HepG2 (cell line): ENCODE measurements at regions not wholly inside any gene's neighbourhood (a gene's known extent, or its start where the extent isn't known, plus 50 kb on each side); places are given as distances from the start of the nearest gene placed in this dataset.
A peak's percentile ranks its signal among the peaks of the same experiment; 100 is the strongest.

ENCODE experiments used
- ATAC-seq: fragments of 200-7000 bp; cut with Tn5 transposase; 3 replicates; pipeline ENCODE4 v1.9.1; 2020; ENCODE audit warnings: mild to moderate bottlenecking, moderate library complexity
- BruUV-seq: library from RNA; stranded (reverse); fragments of 400-500 nt; replicated peaks from 2 replicates; lab custom pipeline; 2021; lab: Mats Ljungman, UMichigan
- CTCF ChIA-PET: fragments of 300-600 bp; formaldehyde crosslinking; extraction: SDS; loops from one replicate; lab custom pipeline; 2021; ENCODE audit warnings: low total read pairs, inconsistent platforms, low intra/inter-chr PET ratio; lab: Yijun Ruan, JAX
- POLR2A ChIA-PET: fragments of 350-600 bp; sonication (Branson Sonifier 250); formaldehyde crosslinking; loops from one replicate; lab custom pipeline; 2020; ENCODE audit warnings: antibody characterized with exemption, inconsistent platforms; lab: Yijun Ruan, JAX
- DNase-seq: peaks from one replicate; pipeline ENCODE4 v3.0.0-alpha.2; 2015; ENCODE audit warnings: low spot score
- FAIRE-seq: peaks from 3 replicates; lab custom pipeline; 2011; peaks lifted over from hg19 to GRCh38; lab: Jason Lieb, UNC
- H2AFZ ChIP-seq: one replicate; pipeline ENCODE4 v1.6.1; 2011; ENCODE audit warnings: low read length, inconsistent platforms
- H3K27ac ChIP-seq: fragments of 300-600 bp; 3 replicates; pipeline ENCODE4 v1.8.0; 2011; ENCODE audit warnings: mixed run types, mild to moderate bottlenecking, mixed read lengths, low read length, inconsistent platforms; ENCODE audit not compliant: insufficient read depth; ENCODE audit errors: extremely low read length
- H3K27me3 ChIP-seq, 2 experiments: fragments of 200-600 bp in 1 of 2; 2 replicates in 1 of 2; 3 replicates in 1 of 2; pipeline versions ENCODE4 v1.6.0 to v1.8.0; 2011; ENCODE audit warnings: low read length in 2 of 2, mild to moderate bottlenecking in 2 of 2, moderate library complexity in 2 of 2, inconsistent platforms in 1 of 2; ENCODE audit not compliant: insufficient read depth in 2 of 2, control insufficient read depth in 1 of 2
- H3K36me3 ChIP-seq, 2 experiments: fragments of 200-600 bp in 1 of 2; replicated peaks in 1 of 2; 2 replicates in 1 of 2; 3 replicates in 1 of 2; pipeline versions ENCODE4 v1.5.1 to v1.8.0; 2011; ENCODE audit warnings: low read length in 2 of 2, inconsistent platforms in 1 of 2; ENCODE audit not compliant: insufficient read depth in 2 of 2, control insufficient read depth in 1 of 2
- H3K4me1 ChIP-seq: 2 replicates; pipeline ENCODE4 v1.5.1; 2012; ENCODE audit warnings: low read length, inconsistent platforms; ENCODE audit not compliant: insufficient read depth
- H3K4me2 ChIP-seq: 2 replicates; pipeline ENCODE4 v1.6.0; 2011; ENCODE audit warnings: low read depth, low read length, inconsistent platforms
- H3K4me3 ChIP-seq, 3 experiments: fragments of 200-600 bp in 1 of 3; sonication (generic), shearing (Covaris generic) in 1 of 3; replicated peaks in 1 of 3; 2 replicates each; pipeline ENCODE4 v1.5.1; 2011 to 2016; ENCODE audit warnings: low read length in 3 of 3, inconsistent platforms in 2 of 3, low read depth in 2 of 3, mild to moderate bottlenecking in 2 of 3, control low read depth in 1 of 3, mixed read lengths in 1 of 3; ENCODE audit not compliant: insufficient read depth in 1 of 3
- H3K79me2 ChIP-seq: one replicate; pipeline ENCODE4 v1.6.1; 2011; ENCODE audit warnings: low read length, inconsistent platforms; ENCODE audit not compliant: insufficient read depth
- H3K9ac ChIP-seq: 2 replicates; pipeline ENCODE4 v1.6.0; 2011; ENCODE audit warnings: mild to moderate bottlenecking, low read depth, low read length, inconsistent platforms; ENCODE audit not compliant: insufficient read depth
- H3K9me3 ChIP-seq: 2 replicates; pipeline ENCODE4 v1.5.1; 2012; ENCODE audit warnings: mild to moderate bottlenecking, low read length
- H4K20me1 ChIP-seq: 2 replicates; pipeline ENCODE4 v1.6.0; 2011; ENCODE audit warnings: inconsistent platforms, mild to moderate bottlenecking, low read length, moderate library complexity; ENCODE audit not compliant: insufficient read depth
- FOSL2 ChIP-seq: sonication (generic); formaldehyde crosslinking; IDR thresholded peaks from 2 replicates; pipeline ENCODE4 v1.4.0; 2020; ENCODE audit warnings: missing genetic modification reagents
- KAT2B ChIP-seq: fragments of 150-350 bp; IDR thresholded peaks from 2 replicates; pipeline ENCODE4 v1.6.1; 2014; ENCODE audit warnings: low read depth, low read length, borderline replicate concordance
- ZNF7 ChIP-seq: IDR thresholded peaks from 2 replicates; pipeline ENCODE4 v1.6.1; 2016; ENCODE audit warnings: missing biosample characterization, missing genetic modification reagents
- WGBS: methylation state at CpG from one replicate; pipeline ENCODE4 v1.1.6; 2017; ENCODE audit warnings: low lambda C conversion rate; 5-methylcytosine and 5-hydroxymethylcytosine counted together
- in situ Hi-C: cut with HindIII; loops from 2 replicates; pipeline ENCODE4 v1.10.0; 2017; ENCODE audit warnings: low pct_unique_long_range_greater_than_20kb; ENCODE audit not compliant: extremely low pct_ligation_motif_present
- intact Hi-C: fragments of 100-400 bp; cut with micrococcal nuclease; formaldehyde crosslinking; loops from one replicate; pipeline ENCODE4 v1.10.0; 2022; ENCODE audit not compliant: unreplicated experiment

GRCh38 chr5:174570662-174571061, 153.7 kb upstream of the MSX2 start:
- no peak for ATAC-seq
- TF ChIP-seq KAT2B, result no peak
- FAIRE-seq, result no peak
- H3K36me3 ChIP-seq, result no peaks in the 10 kb centered on the region
- no peak overlapping the region for H3K4me3 ChIP-seq
- H2AFZ ChIP-seq, result no peak overlapping the region
- WGBS, result 0% methylated on average over 1 of the region's 4 CpGs
- POLR2A ChIA-PET, result no interaction called here
- no peaks in the 10 kb centered on the region for H3K4me1 ChIP-seq
- no peak overlapping the region for H3K4me2 ChIP-seq
- in situ Hi-C loops, result loop anchor here (10.0 kb wide), 1 partner anchor 164 kb away; no protein-coding TSS in a partner anchor
- CTCF ChIA-PET, result no interaction called here
- H3K9ac ChIP-seq, result no peak overlapping the region
- no peaks in the 10 kb centered on the region for H3K9me3 ChIP-seq
- BruUV-seq, result no TSS peak
- DNase-seq, result no peak
- intact Hi-C loops, result no loop called here
- no peaks in the 10 kb centered on the region; a peak in 1 of 5 replicates for H3K27me3 ChIP-seq
- no peak overlapping the region for H3K27ac ChIP-seq
- no peaks in the 10 kb centered on the region for H4K20me1 ChIP-seq
- H3K79me2 ChIP-seq, result no peaks in the 10 kb centered on the region

- TF ChIP-seq FOSL2 (CRISPR knock-in tag), result peak; percentile 67
- no peak for TF ChIP-seq ZNF7 (CRISPR knock-in tag)
- H3K4me2 ChIP-seq, result no peak overlapping the region
- BruUV-seq, result no TSS peak
- no peaks in the 10 kb centered on the region for H4K20me1 ChIP-seq
- POLR2A ChIA-PET, result no interaction called here
- 0% methylated on average over 7 of the region's 7 CpGs for WGBS
- peak; percentile 28 for DNase-seq
- H3K27ac ChIP-seq, result no peak overlapping the region
- H3K9me3 ChIP-seq, result no peaks in the 10 kb centered on the region
- no peak for ATAC-seq
- in situ Hi-C loops (loop anchor here (10.0 kb wide), 1 partner anchor 163 kb away; no protein-coding TSS in a partner anchor), intact Hi-C loops (no loop called here)
- H2AFZ ChIP-seq, result no peak overlapping the region
- H3K36me3 ChIP-seq, result no peaks in the 10 kb centered on the region
- CTCF ChIA-PET, result no interaction called here
- no peaks in the 10 kb centered on the region for H3K4me1 ChIP-seq
- no peak for FAIRE-seq
- H3K9ac ChIP-seq, result no peak overlapping the region
- H3K27me3 ChIP-seq, result no peaks in the 10 kb centered on the region; a peak in 1 of 5 replicates
- no peaks in the 10 kb centered on the region for H3K79me2 ChIP-seq
- no peak overlapping the region for H3K4me3 ChIP-seq
These were observed 152.6 kb upstream of the MSX2 start for GRCh38 chr5:174571662-174572397.
